Left hindlimb (tissue), 1 donor: ENCODE measurements at regions not wholly inside any gene's neighbourhood (a gene's known extent, or its start where the extent isn't known, plus 50 kb on each side); places are given as distances from the start of the nearest gene placed in this dataset.
"Not testable (repeated sequence)": the region's sequence is repeated elsewhere in the genome, so short reads cannot be mapped to it uniquely, and the experiment has no call there.

Experiments
- DNase-seq: peaks from one replicate; pipeline ENCODE4 v3.0.0-alpha.2; 2018

DNA sequence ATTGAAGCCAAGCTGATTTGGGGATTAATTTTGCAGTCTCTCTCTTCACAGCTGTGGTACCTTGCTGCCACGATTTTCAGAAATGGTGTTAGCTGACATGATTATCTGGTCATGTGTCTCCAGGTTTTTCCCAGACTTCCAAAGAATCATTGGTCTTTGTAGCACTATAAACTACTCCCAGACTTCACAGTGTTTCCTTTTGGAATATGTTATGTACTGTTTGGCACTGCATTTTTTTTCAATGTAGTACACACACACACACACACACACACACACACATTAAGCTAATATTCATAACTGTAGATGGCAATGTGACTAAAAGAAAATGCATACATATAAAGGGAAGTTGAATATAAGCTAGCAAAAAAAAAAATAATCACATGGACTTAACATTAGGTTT is 856.6 kb upstream of the SPRY2 start:
- no peak for DNase-seq

DNA sequence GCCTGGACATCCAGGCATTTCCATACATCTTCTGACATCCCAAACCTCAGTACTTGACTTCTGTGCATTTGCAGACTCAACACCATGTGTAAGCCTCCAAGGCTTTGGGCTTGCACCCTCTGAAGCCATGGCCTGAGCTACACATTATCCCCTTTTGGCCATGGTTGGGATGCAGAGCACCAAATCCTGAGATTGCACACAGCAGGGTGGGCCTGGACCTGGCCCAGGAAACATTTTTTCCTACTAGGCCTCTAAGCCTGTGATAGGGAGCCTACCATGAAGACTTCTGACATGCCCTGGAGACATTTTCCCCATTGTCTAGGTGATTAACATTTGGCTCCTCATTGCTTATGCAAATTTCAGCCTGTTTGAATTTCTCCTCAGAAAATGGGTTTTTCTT is 853.4 kb upstream of the SPRY2 start:
- no peak for DNase-seq

DNA sequence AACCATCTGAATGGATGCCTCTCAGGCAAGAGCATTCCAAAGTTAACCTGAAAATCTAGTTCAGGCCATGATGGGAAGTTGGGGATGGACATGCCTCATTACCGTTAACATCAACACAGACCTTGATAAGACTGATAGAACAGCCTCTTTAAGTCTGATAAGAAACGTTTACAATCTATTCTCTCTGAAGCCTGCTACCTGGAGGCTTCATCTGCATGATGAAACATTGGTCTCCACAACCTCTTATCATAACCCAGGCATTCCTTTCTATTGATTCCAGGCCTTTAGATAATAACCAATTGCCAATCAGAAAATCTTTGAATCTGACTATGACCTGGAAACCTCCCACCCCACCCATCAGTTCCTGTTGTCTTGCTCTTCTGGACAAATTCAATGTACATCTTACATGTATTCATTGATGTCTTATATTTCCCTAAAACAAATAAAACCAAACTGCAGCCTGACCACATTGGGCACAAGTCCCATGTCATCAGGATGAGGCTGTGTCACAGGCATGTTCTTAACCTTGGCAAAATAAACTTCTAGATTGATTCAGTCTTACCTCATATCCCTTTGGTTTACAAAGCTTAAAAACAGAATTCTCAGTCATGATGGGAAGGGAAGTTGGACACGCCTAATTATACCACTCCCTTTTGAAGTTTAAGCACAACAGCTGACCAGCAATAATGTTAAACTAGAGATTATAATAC is 843.8 kb upstream of the SPRY2 start:
- DNase-seq, result no peak

DNA sequence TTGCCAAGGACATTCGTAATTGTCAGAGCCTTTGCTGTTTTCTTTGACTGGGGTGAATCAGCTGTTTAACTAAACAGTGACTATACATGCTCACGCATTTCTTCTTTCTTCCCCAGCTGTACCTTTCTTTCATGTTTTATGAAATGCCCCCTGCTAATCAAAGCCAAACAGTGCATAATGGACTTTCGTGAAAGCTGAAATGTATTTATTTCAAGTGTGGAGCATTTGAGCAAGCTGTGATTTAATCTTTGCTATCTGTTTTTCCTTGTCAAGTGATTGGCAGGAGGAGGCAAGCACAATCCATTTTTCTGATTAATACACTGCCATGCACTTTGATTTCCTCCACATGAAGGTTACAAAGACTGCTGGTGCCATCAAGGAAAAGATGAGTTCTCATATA is 831.7 kb upstream of the SPRY2 start:
- no peak for DNase-seq

DNA sequence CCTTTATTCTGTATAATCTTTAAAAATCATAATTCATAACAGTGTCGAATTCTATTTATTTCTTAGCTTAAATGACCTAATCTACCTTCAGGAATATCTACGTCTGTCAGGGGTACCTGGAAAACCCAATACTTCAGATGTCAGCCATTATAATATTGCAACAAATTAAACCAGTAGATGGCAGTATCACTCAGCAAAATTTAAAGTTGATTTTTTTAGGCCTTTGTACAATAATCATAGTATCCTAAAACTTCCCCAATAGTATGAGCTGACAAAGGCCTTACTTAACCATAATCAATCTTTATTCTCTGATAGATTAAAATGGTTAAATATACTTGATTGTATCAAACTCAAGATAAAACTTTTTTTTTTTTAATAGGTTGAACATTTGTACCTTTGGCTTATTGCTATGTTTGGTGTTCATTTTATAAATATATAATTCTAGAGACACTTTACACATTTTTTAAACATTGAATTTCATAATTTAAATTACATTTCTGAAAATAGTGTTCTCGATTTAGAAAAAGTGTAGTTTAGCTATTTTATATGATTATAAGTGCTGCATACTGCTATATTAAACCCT is 830.2 kb upstream of the SPRY2 start:
- DNase-seq, result no peak

DNA sequence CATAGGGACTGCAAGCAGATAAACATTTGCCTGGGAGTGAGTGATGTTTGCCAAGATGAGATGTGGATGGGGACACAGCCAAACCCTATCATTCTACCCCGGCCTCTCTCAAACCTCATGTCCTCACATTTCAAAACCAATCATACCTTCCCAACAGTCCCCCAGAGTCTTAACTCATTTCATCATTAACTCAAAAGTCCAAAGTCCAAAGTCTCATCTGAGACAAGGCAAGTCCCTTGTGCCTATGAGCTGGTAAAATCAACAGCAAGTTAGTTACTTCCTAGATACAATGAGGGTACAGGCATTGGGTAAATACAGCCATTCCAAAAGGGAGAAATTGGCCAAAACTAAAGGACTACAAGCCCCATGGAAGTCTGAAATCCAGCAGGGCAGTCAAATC is 822.9 kb upstream of the SPRY2 start:
- DNase-seq, result not testable (repeated sequence)

DNA sequence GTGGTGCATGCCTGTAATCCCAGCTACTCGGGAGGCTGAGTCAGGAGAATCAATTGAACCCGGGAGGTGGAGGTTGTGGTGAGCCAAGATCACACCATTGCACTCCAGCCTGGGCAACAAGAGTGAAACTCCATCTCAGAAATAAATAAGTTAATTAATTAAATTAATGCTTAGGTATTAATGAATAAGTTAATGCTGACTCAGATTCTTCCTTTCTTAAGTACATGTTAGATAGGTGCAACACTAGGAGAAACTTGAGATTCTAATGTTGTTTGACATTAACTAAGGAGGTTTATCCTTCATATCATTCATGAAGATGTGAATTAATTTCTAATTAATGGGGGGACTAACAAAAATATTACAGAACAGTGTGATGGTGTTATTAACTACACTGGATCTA is 812.6 kb upstream of the SPRY2 start:
- no peak for DNase-seq

DNA sequence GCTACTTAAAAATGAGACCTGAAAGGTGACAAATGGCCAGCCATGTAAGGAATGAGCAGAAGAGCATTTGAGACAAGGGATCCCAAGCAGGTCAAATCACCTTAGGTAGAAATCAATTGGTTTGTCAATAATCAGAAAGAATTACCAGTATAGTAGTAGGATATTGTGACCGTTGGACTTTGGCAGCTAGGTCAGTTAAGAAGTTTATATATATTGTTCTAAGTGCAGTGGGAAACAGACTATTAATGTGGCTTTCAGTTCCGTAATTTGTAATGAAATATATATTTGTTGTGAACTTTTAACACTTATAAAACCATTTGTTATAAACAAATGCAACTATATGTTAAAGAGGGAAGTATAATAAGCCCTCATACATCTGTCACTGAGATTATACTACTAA is 807.9 kb upstream of the SPRY2 start:
- DNase-seq, result no peak

DNA sequence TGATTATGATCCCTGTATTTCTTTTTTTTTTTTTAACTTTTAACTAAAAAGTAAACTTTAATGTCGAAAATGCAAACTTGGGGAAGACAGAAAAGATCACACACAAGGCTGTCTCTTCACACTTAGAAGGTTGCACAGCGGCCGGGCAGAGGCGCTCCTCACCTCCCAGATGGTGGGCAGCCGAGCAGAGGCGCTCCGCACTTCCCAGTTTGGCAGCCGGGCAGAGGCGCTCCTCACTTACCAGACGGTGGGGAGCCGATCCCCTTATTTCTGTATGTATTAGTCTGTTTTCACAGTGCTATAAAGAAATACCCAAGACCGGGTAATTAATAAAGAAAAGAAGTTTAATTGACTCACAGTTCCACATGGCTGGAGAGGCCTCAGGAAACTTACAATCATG is 805.6 kb upstream of the SPRY2 start:
- not testable (repeated sequence) for DNase-seq

DNA sequence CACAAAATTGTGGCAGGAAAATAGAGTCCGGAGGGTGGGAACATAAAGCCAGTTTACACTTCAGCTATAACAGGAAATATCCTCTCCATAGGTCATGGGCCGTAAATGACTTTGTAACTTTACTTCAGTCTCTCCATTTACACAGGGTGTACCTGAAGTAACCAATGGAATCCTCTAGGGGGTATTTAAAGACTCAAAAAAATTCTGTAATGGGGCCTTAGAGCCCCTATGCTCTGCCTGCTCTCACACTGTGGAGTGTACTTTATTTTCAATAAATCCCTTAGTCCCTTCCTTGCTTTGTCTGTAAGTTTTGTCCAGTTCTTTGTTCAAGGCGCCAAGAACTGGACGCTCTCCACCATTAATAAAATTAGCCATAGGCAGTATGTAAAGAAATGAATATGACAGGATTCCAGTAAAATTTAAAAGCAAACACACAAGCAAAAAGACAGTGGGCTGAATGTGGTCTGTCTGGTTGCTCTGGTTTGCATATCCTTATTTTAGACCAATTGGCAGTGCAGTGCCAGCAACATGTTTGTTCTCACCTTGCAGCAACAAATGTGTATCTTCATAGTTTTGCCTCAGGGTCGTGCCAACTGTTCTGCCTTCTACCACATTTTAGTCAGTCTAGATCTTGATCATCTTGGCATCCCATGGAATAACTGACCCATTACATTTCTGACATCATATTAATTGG is 801.5 kb upstream of the SPRY2 start:
- no peak for DNase-seq

DNA sequence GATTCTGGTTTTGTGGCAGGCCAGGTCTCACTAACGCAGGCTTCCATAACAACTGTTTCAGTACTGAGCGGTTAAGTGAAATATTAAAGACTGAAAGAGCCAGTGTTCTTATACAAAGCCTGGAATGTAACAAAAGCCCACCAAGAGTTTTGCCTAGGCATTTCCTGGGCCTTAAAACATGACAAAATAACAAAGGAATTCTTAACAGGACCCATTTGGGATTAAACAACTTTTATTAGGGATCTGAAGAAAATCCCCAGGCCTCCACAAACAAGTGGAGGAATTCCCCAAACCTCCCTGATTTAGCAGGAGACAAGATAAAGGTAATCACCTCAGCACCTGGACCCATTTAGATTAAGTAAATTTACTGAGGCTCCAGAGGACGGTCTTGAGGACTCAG is 799.7 kb upstream of the SPRY2 start:
- no peak for DNase-seq

DNA sequence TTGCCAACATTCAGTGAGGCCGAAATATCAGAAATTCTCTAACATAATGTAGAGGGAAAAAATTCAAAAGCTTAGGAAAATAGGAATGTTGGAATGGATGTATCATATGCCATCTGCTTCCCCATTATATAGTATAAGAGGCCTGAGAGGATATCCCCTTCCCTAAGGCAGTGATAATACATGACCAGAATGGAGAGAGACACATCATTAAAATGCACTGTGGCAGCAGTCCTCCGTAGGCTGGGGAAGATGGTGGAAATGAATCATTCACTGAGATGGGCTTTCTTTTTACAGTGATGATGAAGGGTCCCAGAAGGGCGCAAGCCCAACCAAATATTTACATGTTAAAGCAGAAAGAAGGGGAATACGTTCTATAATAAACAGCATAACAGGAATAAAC is 799.1 kb upstream of the SPRY2 start:
- no peak for DNase-seq

DNA sequence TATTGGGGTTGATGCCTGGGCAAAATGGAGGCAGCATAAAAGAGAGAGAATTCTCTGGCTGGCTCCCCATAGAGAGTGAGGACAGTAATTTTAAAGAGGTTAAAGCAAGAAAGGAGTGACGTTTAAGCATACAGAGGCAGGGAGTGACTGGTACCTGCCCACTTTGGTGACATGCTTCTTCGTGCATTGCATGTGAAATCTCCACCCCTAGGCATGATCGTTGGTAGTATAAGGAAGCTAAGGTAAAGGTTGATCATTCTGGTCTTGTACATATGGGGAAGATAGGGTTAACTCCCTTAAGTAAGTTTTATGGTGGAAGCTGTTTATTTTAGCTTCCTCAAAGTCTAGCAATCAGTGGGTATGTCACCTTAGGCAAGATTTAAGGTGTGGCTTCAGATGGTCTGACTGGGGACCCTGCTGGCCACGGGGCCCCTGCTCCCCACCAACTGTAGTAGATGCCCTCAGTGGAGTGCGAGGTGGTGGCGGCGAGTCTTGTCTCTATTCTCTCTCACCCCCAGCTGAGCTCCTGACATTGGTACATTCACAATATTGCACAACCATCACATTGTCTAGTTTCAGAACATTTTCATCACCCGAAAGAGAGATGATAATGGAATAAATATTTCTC is 797.5 kb upstream of the SPRY2 start:
- DNase-seq, result no peak

DNA sequence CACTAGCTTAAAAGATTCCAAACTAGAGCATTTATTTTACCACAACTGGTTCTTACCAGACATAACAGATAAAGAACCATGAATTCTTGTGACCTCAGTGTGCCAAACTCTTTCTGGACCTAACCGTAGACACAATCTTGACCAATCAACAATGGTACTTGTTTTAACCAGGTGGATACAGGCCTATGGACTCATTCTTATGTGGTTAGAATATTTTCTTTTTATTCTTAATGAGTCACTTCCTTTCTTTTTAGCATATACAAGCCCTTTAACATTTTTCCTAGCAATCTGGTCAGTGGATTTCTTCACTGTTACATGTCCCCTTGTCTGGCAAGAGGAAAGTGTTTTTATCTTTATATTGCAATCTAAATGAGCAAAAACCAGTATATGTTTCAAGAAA is 792.1 kb upstream of the SPRY2 start:
- no peak for DNase-seq

DNA sequence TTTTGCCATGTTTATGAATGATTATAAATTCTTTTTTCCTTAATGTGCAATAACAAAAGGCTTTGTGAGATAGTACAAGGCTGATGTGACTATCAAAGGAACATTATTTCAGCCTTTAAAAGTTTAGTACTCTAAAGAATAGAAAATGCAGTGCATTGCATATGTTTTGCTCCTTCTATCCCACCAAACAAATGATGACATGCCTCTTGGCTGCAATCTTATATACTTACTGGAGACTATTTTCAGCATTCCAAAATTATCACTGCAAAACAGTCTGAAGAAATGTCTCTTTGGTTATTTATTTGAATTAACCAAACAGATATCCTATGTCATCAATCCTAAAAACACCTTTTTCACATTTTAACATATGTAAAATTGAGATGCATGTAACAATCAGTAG is 776.5 kb upstream of the SPRY2 start:
- no peak for DNase-seq

DNA sequence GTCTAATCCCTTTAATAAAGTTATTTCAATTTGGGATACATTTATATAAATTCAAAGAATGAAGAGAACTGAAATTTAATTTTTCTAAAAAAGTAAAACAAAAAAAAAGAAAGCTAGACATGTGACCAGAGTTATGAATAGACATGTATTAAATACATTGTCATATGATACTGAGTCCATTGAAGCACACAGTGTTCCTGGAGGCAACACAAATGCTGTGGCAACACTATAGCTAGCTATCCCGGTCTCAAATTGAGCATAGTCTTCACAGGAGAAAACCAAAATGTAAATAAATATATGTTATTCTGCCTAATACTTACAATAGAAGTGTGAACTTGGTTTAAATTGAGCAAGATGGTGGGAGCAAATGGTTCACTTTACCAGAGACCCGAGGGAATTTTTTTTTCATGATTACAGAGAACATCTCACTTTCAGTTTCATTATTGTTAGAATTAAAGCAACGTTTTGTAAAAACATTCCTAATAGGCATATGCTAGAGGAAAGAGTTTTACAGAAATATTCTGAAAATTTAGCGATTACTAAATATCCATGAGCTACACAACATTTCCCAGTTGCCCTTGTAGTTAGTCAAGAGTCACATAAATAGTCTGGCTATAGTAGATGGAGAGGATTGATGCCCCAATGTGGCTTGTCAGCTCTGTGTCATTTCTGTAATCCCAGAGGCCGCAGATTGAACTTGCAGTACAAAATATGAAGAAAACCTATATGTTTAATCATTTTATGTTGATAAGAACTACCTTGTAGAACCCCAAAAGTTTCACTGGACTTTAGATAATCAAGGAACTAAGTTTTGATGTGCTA is 775.7 kb upstream of the SPRY2 start:
- DNase-seq, result no peak

DNA sequence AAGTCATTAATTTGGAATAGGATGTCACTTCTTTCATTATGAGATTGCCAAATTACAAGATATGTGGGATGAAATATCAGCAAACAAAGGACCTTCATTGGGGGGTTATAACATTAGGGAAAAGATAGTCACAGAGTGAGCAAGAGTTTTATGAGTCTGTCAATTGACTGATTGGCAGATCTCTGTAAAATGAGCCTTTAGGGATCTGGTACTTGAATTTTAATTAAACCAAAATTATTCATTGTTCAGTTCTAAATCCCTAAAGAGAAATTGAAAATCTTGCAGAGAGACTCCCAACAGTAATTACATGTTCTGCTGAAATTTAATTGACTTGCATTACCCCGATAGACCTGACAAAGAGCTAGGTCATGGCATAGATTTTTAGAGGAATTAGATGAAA is 768.1 kb upstream of the SPRY2 start:
- DNase-seq, result no peak

DNA sequence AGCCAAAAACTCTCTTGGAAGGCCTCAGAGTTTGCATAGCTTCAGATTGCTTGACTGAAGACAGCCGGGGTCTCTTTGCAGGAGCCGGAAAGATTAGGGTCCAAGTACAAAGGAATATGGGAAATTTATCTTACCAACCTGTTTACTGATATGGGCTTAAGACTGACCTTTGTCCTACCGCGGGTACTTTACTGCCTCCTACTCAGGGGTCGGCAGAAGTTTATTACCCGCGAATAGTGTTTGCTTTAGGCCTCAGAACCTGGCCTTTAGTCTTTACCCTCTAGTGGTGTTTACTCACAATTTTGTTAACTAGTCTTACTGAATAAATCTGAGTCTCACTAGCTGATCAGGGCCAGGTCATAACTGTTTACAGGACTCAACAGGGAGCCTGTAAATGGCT is 765.4 kb upstream of the SPRY2 start:
- DNase-seq, result no peak

DNA sequence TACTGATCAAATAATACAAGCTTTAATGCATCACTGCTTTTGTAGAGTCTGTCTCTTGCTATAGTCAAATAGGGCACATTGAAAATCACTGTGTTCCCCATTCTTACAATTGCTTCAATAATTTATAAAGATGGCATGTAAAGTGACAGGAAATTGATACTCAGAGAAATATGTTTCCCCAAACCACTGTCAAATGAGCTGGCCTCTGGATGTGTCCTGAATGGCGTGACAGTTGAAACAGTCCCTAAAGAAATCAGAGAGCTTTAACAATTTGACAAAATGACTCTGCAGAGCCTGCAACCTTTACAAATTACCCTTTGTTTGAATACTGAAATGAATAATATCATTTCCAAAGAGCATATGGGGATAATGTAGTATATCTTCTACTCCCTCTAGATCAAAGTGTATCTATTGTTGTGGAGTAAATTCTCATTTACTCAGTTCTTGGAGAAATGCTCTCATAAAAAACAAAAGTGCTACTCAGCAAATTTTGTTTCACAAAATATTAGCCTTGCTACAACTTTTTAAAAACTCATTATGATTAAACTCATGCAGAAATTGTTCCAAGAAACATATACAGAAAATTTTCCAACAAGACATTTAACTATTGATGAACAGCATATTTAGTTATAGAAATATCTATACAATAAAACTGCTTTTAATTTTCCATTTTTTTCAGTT is 763.2 kb upstream of the SPRY2 start:
- DNase-seq, result no peak

DNA sequence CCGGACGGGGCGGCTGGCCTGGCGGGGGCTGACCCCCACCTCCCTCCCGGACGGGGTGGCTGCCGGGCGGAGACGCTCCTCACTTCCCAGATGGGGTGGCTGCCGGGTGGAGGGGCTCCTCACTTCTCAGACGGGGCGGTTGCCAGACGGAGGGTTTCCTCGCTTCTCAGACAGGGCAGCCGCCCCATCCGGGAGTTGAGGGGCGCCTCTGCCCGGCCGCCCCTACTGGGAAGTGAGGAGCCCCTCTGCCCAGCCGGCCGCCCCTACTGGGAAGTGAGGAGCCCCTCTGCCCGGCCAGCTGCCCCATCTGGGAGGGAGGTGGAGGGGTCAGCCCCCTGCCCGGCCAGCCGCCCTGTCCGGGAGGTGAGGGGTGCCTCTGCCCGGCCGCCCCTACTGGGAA is 761.1 kb upstream of the SPRY2 start:
- DNase-seq, result not testable (repeated sequence)

DNA sequence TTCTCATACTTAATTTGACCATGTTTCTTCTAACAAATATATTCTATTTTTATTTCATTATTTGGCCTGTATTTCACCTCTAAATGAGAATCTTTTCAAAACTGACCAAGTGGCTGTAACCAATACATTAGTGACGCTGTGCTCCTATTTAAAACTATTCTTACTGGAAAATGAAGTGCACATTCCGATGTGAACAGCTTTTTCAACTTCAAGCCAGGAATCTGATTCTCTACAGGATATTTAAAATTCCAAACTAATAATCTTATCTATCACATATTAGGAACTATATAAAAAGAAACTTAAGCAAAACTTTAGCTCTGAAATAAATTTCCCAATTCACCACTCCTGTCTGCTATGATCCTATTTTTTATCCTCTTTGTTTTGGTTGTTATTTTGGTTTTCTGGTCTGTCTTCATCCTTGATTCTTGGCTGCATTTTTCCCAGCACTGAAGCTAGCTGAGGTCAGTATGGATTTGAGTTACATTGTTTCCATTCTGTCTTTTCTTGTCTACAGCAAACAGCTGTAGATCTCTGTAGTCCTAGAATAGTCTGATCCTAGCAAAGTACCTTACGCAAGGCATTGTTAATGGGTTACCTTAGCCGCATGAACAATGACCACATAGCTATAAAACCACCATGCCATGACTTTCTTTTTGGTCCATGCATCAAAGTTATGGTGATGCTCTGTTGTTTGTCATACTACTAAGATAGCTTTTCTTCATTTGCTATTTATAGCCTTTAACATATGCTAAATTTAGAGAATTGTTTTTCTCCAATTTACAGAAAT is 748.6 kb upstream of the SPRY2 start:
- no peak for DNase-seq
